ENCODE measurements at regions not wholly inside any gene's neighbourhood (a gene's known extent, or its start where the extent isn't known, plus 50 kb on each side); places are given as distances from the start of the nearest gene placed in this dataset.
"Not testable (repeated sequence)": the region's sequence is repeated elsewhere in the genome, so short reads cannot be mapped to it uniquely, and the experiment has no call there.

- ChIA-PET CTCF (no interaction called here), POLR2A (no interaction called here)
- TF ChIP-seq CTBP1 (IDR thresholded peaks at IDR 0.05; ENCODE audit: borderline replicate concordance), result no peak
- TF ChIP-seq L3MBTL2 (conservative IDR thresholded peaks at IDR 0.05), result no peak
- no peak for TF ChIP-seq ELF4 (IDR thresholded peaks at IDR 0.05)
- TF ChIP-seq FOXA1 (IDR thresholded peaks at IDR 0.05), result no peak
- TF ChIP-seq TARDBP (IDR thresholded peaks at IDR 0.05), result no peak
- TF ChIP-seq LEF1 (IDR thresholded peaks at IDR 0.05; ENCODE audit: borderline replicate concordance), result no peak
- TF ChIP-seq SUZ12 (IDR thresholded peaks at IDR 0.05), result no peak
- no peak for TF ChIP-seq NFRKB (IDR thresholded peaks at IDR 0.05)
- TF ChIP-seq FOXM1 (IDR thresholded peaks at IDR 0.05; ENCODE audit: borderline replicate concordance), result no peak
- TF ChIP-seq FOXK2 (IDR thresholded peaks at IDR 0.05), result no peak
- TF ChIP-seq PKNOX1 (IDR thresholded peaks at IDR 0.05), result no peak
- TF ChIP-seq HDGF (IDR thresholded peaks at IDR 0.05; ENCODE audit: borderline replicate concordance), result no peak
- no peak for TF ChIP-seq ZNF384 (IDR thresholded peaks at IDR 0.05)
- no peak for TF ChIP-seq ARNT (IDR thresholded peaks at IDR 0.05)
- TF ChIP-seq SP1 (IDR thresholded peaks at IDR 0.05), result no peak
- DNase-seq (ENCODE audit: extremely low spot score), result no peak
Measured at GRCh38 chr18:71047882-71048281, 759.0 kb downstream of the SOCS6 start.

DNA sequence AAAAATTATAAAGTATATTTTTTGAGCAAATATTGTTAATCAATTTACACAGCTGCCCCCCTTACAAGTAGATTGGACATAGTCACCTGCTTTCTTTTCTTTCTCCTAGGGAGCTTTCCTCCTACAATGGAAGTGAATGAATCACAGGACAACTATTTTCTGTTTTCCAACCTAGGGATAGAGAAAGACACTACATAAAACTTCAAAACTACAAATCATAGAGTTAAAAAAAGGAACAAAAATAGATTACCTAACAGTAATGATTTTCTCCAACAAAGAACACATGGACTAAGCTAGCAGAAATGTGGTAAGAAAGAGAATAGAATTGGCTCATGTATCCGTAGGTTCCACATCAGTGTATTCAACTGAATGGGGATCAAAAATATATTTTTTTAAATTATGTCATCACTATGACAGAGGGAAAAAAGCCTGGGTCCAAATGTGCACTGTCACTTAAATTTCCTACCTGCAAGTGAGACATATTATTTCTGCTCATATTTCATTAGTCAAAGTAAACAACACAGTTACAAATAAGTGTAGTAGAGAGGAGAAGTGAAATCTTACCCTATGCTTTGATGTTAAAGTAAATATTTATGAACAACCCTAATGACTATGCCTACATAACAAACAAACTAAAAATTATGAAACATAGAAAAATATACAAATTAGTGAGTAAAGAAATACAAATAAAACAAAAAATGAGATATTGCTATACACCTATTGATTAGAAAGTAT lies 756.7 kb downstream of the SOCS6 start:
- POLR2A ChIA-PET, result no interaction called here
- TF ChIP-seq PKNOX1 (IDR thresholded peaks at IDR 0.05) (no peak), L3MBTL2 (conservative IDR thresholded peaks at IDR 0.05) (no peak), BHLHE40 (IDR thresholded peaks at IDR 0.05; ENCODE audit: borderline replicate concordance) (no peak), FOXA1 (IDR thresholded peaks at IDR 0.05) (no peak), FOXK2 (IDR thresholded peaks at IDR 0.05) (no peak), FOXM1 (IDR thresholded peaks at IDR 0.05; ENCODE audit: borderline replicate concordance) (no peak), SUZ12 (IDR thresholded peaks at IDR 0.05) (no peak), SP1 (IDR thresholded peaks at IDR 0.05) (no peak), ELF4 (IDR thresholded peaks at IDR 0.05) (no peak), CTBP1 (IDR thresholded peaks at IDR 0.05; ENCODE audit: borderline replicate concordance) (no peak), ZNF384 (IDR thresholded peaks at IDR 0.05) (no peak), NFRKB (IDR thresholded peaks at IDR 0.05) (no peak), TARDBP (IDR thresholded peaks at IDR 0.05) (no peak), HDGF (IDR thresholded peaks at IDR 0.05; ENCODE audit: borderline replicate concordance) (no peak), LEF1 (IDR thresholded peaks at IDR 0.05; ENCODE audit: borderline replicate concordance) (no peak), ARNT (IDR thresholded peaks at IDR 0.05) (no peak)
- DNase-seq (ENCODE audit: extremely low spot score), result no peak
- CTCF ChIA-PET, result no interaction called here

GRCh38 chr18:71040161-71040560 lies 751.3 kb downstream of the SOCS6 start:
- DNase-seq (ENCODE audit: extremely low spot score), result no peak
- TF ChIP-seq NFRKB (IDR thresholded peaks at IDR 0.05) (no peak), FOXK2 (IDR thresholded peaks at IDR 0.05) (no peak), PKNOX1 (IDR thresholded peaks at IDR 0.05) (no peak), BHLHE40 (IDR thresholded peaks at IDR 0.05; ENCODE audit: borderline replicate concordance) (no peak), FOXA1 (IDR thresholded peaks at IDR 0.05) (no peak), FOXM1 (IDR thresholded peaks at IDR 0.05; ENCODE audit: borderline replicate concordance) (no peak), ELF4 (IDR thresholded peaks at IDR 0.05) (no peak), HDGF (IDR thresholded peaks at IDR 0.05; ENCODE audit: borderline replicate concordance) (no peak), L3MBTL2 (conservative IDR thresholded peaks at IDR 0.05) (no peak), TARDBP (IDR thresholded peaks at IDR 0.05) (no peak), SUZ12 (IDR thresholded peaks at IDR 0.05) (no peak), LEF1 (IDR thresholded peaks at IDR 0.05; ENCODE audit: borderline replicate concordance) (no peak)
- CTCF ChIA-PET, result no interaction called here
- POLR2A ChIA-PET, result no interaction called here

- ChIA-PET POLR2A (no interaction called here), CTCF (no interaction called here)
- no peak for DNase-seq (ENCODE audit: extremely low spot score)
- TF ChIP-seq NFRKB (IDR thresholded peaks at IDR 0.05) (no peak), LEF1 (IDR thresholded peaks at IDR 0.05; ENCODE audit: borderline replicate concordance) (no peak)
Measured at GRCh38 chr18:71038196-71038595, 749.4 kb downstream of the SOCS6 start.

DNA sequence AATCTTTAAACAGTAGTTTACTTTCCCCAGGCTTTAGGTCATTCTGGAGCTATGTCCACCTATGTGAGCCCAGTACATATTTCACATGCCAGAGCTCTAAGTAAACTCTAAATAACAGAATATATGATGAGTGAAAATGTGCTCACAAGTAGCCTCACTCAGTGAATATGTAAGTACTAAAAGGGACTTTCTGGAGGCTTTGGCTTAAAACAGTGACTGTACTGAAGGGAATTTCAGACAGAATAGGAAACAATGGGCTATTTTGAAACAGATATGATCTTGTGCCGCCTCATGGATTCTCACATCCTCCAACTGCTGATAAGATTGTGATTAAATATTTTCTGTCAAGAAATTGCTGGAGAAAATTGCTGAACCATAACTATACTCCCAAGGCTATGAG lies 747.9 kb downstream of the SOCS6 start:
- TF ChIP-seq FOXA1 (IDR thresholded peaks at IDR 0.05), result no peak
- no peak for TF ChIP-seq SP1 (IDR thresholded peaks at IDR 0.05)
- no peak for TF ChIP-seq ZNF384 (IDR thresholded peaks at IDR 0.05)
- no peak for TF ChIP-seq ARNT (IDR thresholded peaks at IDR 0.05)
- TF ChIP-seq NFRKB (IDR thresholded peaks at IDR 0.05), result no peak
- TF ChIP-seq SUZ12 (IDR thresholded peaks at IDR 0.05), result no peak
- DNase-seq (ENCODE audit: extremely low spot score), result no peak
- POLR2A ChIA-PET, result no interaction called here
- CTCF ChIA-PET, result no interaction called here

DNA sequence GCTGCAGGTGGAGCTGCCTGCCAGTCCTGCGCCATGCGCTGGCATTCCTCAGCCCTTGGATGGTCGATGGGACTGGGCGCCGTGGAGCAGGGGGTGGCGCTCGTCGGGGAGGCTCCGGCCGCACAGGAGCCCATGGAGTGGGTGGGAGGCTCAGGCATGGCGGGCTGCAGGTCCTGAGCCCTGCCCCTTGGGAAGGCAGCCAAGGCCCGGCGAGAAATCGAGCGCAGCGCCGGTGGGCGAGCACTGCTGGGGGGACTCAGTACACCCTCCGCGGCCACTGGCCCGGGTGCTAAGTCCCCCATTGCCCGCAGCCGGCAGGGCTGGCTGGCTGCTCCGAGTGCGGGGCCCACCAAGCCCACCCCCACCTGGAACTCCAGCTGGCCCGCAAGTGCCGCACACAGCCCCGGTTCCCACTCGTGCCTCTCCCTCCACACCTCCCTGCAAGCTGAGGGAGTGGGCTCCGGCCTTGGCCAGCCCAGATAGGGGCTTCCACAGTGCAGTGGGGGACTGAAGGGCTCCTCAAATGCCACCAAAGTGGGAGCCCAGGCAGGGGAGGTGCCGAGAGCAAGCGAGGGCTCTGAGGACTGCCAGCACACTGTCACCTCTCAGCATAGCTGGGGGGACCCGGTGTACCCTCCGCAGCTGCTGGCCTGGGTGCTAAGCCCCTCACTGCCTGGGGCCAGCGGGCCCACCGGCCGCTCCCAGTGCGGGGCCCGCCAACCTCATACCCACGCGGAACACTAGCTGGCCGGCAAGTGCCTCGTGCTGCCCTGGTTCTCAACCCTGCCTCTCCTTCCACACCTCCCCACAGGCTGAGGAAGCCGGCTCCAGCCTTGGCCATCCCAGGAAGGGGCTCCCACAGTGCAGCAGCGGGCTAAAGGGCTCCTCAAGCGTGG lies 742.7 kb downstream of the SOCS6 start:
- CTCF ChIA-PET; DNase-seq (ENCODE audit: extremely low spot score); POLR2A ChIA-PET: not testable (repeated sequence)

GRCh38 chr18:71030085-71030484 lies 741.2 kb downstream of the SOCS6 start:
- POLR2A ChIA-PET; CTCF ChIA-PET; DNase-seq (ENCODE audit: extremely low spot score): not testable (repeated sequence)
